Heart right ventricle (tissue), 16 donors: ENCODE measurements at regions not wholly inside any gene's neighbourhood (a gene's known extent, or its start where the extent isn't known, plus 50 kb on each side); places are given as distances from the start of the nearest gene placed in this dataset.

ENCODE experiments used
- ATAC-seq, 8 donors: fragments of 200-7000 bp; cut with Tn5 transposase; one replicate each; pipeline ENCODE4 v1.9.1; 2020; ENCODE audit warnings: mild to moderate bottlenecking in 8 of 8, moderate library complexity in 8 of 8, moderate number of reproducible peaks in 1 of 8
- DNase-seq, 2 donors: peaks; one replicate each; pipeline ENCODE4 v3.0.0-alpha.2; 2020
- H3K27ac ChIP-seq, 10 donors: fragments of 200-600 bp; sonication (generic) in 2 of 10; one replicate each; pipeline versions ENCODE4 v1.5.0 to v1.8.0; 2020 to 2022; ENCODE audit warnings: mild to moderate bottlenecking in 3 of 10
- H3K27me3 ChIP-seq, 7 donors: fragments of 200-600 bp; one replicate each; pipeline ENCODE4 v1.8.0; 2021 to 2022; ENCODE audit warnings: mild to moderate bottlenecking in 2 of 7
- H3K36me3 ChIP-seq, 9 donors: fragments of 200-600 bp; sonication (generic) in 1 of 9; one replicate each; pipeline versions ENCODE4 v1.5.0 to v1.8.0; 2020 to 2022; ENCODE audit warnings: mild to moderate bottlenecking in 2 of 9
- H3K4me1 ChIP-seq, 9 donors: fragments of 200-600 bp; sonication (generic) in 1 of 9; one replicate each; pipeline versions ENCODE4 v1.5.0 to v1.8.0; 2020 to 2022; ENCODE audit warnings: mild to moderate bottlenecking in 4 of 9
- H3K4me3 ChIP-seq, 10 donors: fragments of 200-600 bp; sonication (generic) in 2 of 10; one replicate each; pipeline versions ENCODE4 v1.5.0 to v1.8.0; 2020 to 2022; ENCODE audit warnings: mild to moderate bottlenecking in 7 of 10, moderate library complexity in 2 of 10
- H3K9me3 ChIP-seq, 11 donors: fragments of 200-600 bp in 10 of 11; sonication (generic) in 2 of 11; one replicate each; pipeline versions ENCODE4 v1.5.0 to v1.8.0; 2013 to 2022; ENCODE audit warnings: mild to moderate bottlenecking in 2 of 11, control low read depth in 1 of 11, moderate library complexity in 1 of 11
- WGBS, 2 donors: extraction: QIAGEN DNeasy Blood & Tissue Kit; methylation state at CpG; one replicate each; pipeline ENCODE4 v1.1.7; 2013; ENCODE audit warnings: inconsistent platforms in 1 of 2; 5-methylcytosine and 5-hydroxymethylcytosine counted together
- intact Hi-C, 10 donors: fragments of 100-400 bp; cut with DNase I; formaldehyde crosslinking; loops; one replicate each; pipeline versions ENCODE4 v1.11.1 to v1.14.2; 2022
- TF ChIP-seq, protein P1 (sequence below), 9 donors: fragments of 200-600 bp; sonication (generic) in 2 of 9; IDR thresholded peaks; one replicate each; pipeline versions ENCODE4 v1.5.0 to v1.8.0; 2021 to 2022; ENCODE audit warnings: antibody characterized with exemption in 9 of 9, mild to moderate bottlenecking in 5 of 9, moderate library complexity in 1 of 9
- donor health status: Arrhythmogenic right ventricular cardiomyopathy.
- donor health status: ischemic (EF 13 %, LVEDD 7.1; RV severe dilation, severe dysfunction).
- donor health status: healthy with polysubstance abuse.
- donor health status: DM: no; HTN: yes; CAD: no.
- donor health status: DM: no; HTN: no; CAD: no.
- donor health status: ischemic (EF 25% LVEDD 6.9; RV normal size, moderate dysfunction).
- donor health status: ischemic (EF 25% LVEDD 5.7; RV mildly dilated, moderate dysfunction).
- donor health status: healthy.
- donor health status: DM: yes; HTN: yes; CAD: no.
- donor health status: Ischemic cardiomyopathy.
- donor health status: ischemic (EF 35%, LVEDD 5.7; RV mildly dilated, moderate dysfunction).
- donor health status: nonischemic (EF 11% LVEDD 7.7; RV severe dilation, severe dysfunction).
- donor health status: DM: yes; HTN: yes; CAD: no.
- donor health status: PGD.
- donor health status: ischemic (EF 29% LVEDD 5.4; RV normal size, mild dysfunction).
- donor health status: nonischemic (EF 23%, LVEDD 6.1; RV moderate dilation, normal function).

DNA sequence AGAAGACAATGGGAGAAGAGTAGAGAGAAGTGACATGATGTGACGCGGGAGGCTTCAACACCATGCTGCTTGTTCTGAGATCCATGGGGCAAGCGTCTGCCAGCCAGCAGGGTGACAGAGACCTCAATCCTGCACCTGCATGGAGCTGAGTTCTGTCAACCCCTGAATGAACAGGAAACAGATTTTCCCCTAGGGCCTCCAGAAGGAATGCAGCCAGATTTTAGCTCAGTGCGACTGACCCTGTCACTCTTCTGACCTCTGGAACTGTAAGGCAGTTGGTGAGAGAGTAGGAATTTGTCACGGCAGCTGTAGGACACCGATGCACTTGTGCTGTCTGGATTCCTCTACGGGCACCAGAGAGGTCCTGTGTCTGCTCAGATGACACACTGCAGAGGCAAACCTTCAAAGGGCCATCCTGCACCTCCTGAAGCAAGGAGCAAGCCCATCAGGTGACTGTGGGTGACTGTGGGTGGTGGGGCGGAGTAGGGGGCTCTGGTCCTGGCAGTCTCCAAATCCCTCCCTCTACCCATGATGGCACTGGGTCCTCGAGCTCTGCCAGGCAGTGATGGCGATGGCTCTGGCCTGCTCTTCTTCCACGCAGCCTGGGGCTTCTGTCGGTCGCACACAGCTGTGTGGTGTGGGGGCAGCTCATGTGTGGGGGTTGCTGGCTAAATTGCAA lies 194.3 kb upstream of the TWIST2 start:
- DNase-seq: no peak
- peak in 1 of 8 donors; percentile 16 for ATAC-seq
- H3K36me3 ChIP-seq: no peaks in the 10 kb centered on the region
- H3K27me3 ChIP-seq: peaks cover 0 to 2% (median 0%) of the 10 kb centered on the region in 7 donors
- H3K4me1 ChIP-seq: peaks cover 0 to 11% (median 0%) of the 10 kb centered on the region in 9 donors
- H3K4me3 ChIP-seq: no peak overlapping the region
- TF ChIP-seq, protein P1, sequence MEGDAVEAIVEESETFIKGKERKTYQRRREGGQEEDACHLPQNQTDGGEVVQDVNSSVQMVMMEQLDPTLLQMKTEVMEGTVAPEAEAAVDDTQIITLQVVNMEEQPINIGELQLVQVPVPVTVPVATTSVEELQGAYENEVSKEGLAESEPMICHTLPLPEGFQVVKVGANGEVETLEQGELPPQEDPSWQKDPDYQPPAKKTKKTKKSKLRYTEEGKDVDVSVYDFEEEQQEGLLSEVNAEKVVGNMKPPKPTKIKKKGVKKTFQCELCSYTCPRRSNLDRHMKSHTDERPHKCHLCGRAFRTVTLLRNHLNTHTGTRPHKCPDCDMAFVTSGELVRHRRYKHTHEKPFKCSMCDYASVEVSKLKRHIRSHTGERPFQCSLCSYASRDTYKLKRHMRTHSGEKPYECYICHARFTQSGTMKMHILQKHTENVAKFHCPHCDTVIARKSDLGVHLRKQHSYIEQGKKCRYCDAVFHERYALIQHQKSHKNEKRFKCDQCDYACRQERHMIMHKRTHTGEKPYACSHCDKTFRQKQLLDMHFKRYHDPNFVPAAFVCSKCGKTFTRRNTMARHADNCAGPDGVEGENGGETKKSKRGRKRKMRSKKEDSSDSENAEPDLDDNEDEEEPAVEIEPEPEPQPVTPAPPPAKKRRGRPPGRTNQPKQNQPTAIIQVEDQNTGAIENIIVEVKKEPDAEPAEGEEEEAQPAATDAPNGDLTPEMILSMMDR (IDR thresholded peaks at IDR 0.05): no peak
- intact Hi-C loops: no loop called here
- WGBS, 2 donors: 65 to 68% methylated on average over 13 of the region's 13 CpGs
- H3K9me3 ChIP-seq: no peaks in the 10 kb centered on the region
- no peak overlapping the region for H3K27ac ChIP-seq

DNA sequence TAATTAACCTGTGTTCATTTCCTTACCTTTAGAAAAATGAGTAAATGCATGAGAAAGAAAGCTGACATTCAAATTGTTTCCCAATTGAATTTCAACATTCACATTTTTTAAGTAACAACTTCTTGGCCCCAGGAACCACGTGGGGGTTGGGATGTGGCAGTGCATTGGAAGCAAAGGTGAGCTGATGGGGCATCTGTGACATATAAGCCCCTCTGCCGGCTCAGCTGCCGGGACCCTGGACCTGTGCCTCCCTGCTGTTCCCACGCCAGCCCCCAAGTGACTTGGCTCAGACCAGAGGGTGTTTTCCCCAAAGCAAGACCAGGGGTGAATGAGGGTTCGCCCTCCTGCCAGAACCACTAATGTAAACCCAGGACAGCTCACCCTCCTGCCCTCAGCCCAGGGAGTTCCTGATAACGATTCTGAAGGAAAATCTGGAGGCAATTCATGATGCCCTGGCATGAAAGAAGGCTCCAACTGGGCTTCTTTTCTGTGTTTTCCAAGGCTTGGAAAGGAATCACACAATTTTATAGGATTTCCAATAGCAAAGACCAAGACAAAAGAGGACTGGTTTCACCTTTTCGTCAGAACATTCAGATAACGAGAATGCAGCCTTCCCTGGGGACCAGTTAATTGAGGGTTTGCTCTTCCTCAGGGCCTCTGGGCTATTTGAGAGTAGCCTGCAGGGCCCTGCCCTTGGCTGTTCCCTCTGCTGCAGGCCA lies 193.2 kb upstream of the TWIST2 start:
- WGBS, 2 donors: 76 to 83% methylated on average over 8 of the region's 8 CpGs
- TF ChIP-seq, protein P1 (IDR thresholded peaks at IDR 0.05): no peak

DNA sequence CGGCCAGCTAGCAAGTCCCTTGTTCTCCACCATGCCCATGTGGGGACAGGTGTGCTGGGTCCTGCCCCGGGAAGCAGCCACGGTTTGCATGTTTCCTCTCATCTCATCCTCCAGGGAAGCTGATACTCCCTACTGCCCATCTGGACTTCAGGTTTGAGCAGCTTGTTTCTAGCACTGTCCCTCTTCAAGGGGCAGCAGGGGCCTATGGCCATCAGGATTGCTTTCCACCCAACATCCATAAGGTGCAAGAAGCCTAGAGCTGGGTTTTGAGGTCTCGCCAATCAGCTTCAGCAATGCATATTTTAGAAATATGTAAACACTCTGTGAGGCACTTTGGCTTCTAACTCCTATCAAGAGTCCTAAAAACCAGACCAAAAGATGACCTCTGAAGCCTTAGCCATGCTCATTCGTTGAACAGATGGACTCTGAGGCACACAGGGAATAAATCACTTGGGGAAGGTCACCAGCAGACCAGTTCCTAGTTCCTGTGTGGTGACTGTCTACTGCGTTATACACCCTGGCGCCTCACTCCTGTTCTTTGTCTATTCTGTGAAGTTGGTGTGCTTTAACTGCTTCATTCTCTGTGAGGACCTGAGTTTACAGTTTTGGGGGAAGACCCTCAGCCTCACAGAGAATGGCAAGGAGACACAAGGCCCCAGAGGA lies 192.6 kb upstream of the TWIST2 start:
- H3K4me3 ChIP-seq: no peak overlapping the region
- H3K27ac ChIP-seq: no peak overlapping the region
- peaks cover 0 to 2% (median 0%) of the 10 kb centered on the region in 11 donors for H3K9me3 ChIP-seq
- H3K4me1 ChIP-seq: peaks cover 0 to 11% (median 0%) of the 10 kb centered on the region in 9 donors
- DNase-seq: no peak
- no peak for ATAC-seq
- no peaks in the 10 kb centered on the region for H3K36me3 ChIP-seq
- intact Hi-C loops: no loop called here
- H3K27me3 ChIP-seq: no peaks in the 10 kb centered on the region
- TF ChIP-seq, protein P1 (IDR thresholded peaks at IDR 0.05): no peak
- 73 to 86% methylated on average over 7 of the region's 7 CpGs for WGBS, 2 donors

More for the DNA sequence above, 193.2 kb upstream of the TWIST2 start:
- intact Hi-C loops: no loop called here
- H3K36me3 ChIP-seq: no peaks in the 10 kb centered on the region
- no peak overlapping the region for H3K27ac ChIP-seq
- peaks cover 0 to 11% (median 0%) of the 10 kb centered on the region in 9 donors for H3K4me1 ChIP-seq
- no peak for DNase-seq
- no peak for ATAC-seq
- H3K4me3 ChIP-seq: no peak overlapping the region
- peaks cover 0 to 2% (median 0%) of the 10 kb centered on the region in 7 donors for H3K27me3 ChIP-seq
- H3K9me3 ChIP-seq: no peaks in the 10 kb centered on the region

DNA sequence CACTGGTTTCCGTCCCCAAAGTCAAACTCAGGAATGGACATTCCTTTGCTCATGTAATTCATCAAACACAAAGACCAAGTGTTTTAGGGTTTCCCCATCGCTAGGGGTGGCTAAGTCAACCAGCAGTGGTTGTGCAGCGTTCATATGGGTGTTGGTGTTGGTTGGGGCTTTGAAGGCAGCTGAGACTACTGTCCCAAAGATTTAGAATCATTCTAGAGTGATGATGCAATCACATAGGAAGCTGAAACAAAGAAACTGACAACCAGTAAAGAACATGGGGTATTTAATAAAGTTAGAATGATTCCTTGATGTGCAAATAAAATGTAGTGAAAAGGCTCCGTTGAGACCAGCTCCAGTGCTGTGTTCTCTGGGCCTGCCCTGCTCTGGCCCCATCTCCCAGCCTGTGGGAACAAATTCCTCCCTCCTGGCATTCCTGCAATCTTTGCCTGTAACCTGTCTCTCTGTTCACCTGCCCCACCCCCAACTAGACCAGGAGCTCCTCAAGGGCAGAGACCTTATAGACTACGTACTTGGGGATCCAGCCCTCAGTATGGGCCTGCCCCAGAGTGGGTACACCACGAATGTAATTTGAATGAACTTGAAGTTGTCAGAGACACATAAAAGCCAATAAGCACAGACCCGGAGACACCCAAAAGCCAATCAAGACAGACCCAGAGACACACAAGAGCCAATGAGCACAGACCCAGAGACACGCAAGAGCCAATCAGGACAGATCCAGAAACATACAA lies 191.7 kb upstream of the TWIST2 start:
- no peaks in the 10 kb centered on the region for H3K27me3 ChIP-seq
- peaks cover 0 to 10% (median 0%) of the 10 kb centered on the region in 11 donors for H3K9me3 ChIP-seq
- intact Hi-C loops: no loop called here
- DNase-seq (no peak), ATAC-seq (no peak)
- 73 to 93% methylated on average over 8 of the region's 8 CpGs for WGBS, 2 donors
- TF ChIP-seq, protein P1 (IDR thresholded peaks at IDR 0.05): no peak
- no peak overlapping the region for H3K4me3 ChIP-seq
- no peak overlapping the region for H3K27ac ChIP-seq
- peaks cover 0 to 11% (median 0%) of the 10 kb centered on the region in 9 donors for H3K4me1 ChIP-seq
- H3K36me3 ChIP-seq: no peaks in the 10 kb centered on the region
